ENCODE measurements at regions not wholly inside any gene's neighbourhood (a gene's known extent, or its start where the extent isn't known, plus 50 kb on each side); places are given as distances from the start of the nearest gene placed in this dataset.

- DNase-seq (ENCODE audit: low read depth, low spot score) (peak; percentile 67), FAIRE-seq (peak; percentile 67)
- Histone ChIP-seq H3K9me1 (replicated peaks; ENCODE audit: control insufficient read depth, extremely low read depth, insufficient read depth, low read length) (no peaks in the 10 kb centered on the region), H3K4me2 (ENCODE audit: insufficient read depth, low read length) (peak overlapping the region; percentile 3), H4K20me1 (replicated peaks; ENCODE audit: control insufficient read depth, extremely low read depth, insufficient read depth, low read length) (no peaks in the 10 kb centered on the region), H3K27me3 (ENCODE audit: control insufficient read depth in 2 of 2, insufficient read depth in 2 of 2, low read length in 2 of 2) (no peaks in the 10 kb centered on the region), H3K79me2 (ENCODE audit: control insufficient read depth, insufficient read depth, low read length) (no peaks in the 10 kb centered on the region), H3K36me3 (ENCODE audit: control insufficient read depth in 2 of 2, extremely low read depth in 1 of 2, insufficient read depth in 2 of 2, low read length in 2 of 2) (no peaks in the 10 kb centered on the region), H3K4me3 (replicated peaks in 1 of 3; ENCODE audit: insufficient read depth in 1 of 3, low read depth in 1 of 3, low read length in 3 of 3) (no peak overlapping the region), H3K9ac (replicated peaks; ENCODE audit: extremely low read depth, insufficient read depth, low read length) (peak overlapping the region; percentile 17), H3K27ac (ENCODE audit: insufficient read depth, low read depth, low read length) (peak overlapping the region; percentile 66), H2AFZ (ENCODE audit: low read depth, low read length) (no peak overlapping the region), H3K9me3 (replicated peaks; ENCODE audit: control insufficient read depth, insufficient read depth, low read length) (no peaks in the 10 kb centered on the region), H3K4me1 (ENCODE audit: control insufficient read depth, extremely low read depth, insufficient read depth, low read length) (peaks cover 26% of the 10 kb centered on the region)
- TF ChIP-seq CTCF (IDR thresholded peaks at IDR 0.05; ENCODE audit: extremely low read depth in 1 of 2, insufficient read depth in 1 of 2, low read depth in 1 of 2, low read length in 2 of 2) (peak; percentile 43 to 53), FOS (IDR thresholded peaks at IDR 0.05; ENCODE audit: borderline replicate concordance, insufficient read depth, low read length) (peak; percentile 75), POLR2AphosphoS5 (IDR thresholded peaks at IDR 0.05; ENCODE audit: insufficient read depth, low read depth, low read length) (no peak)
- BruUV-seq (replicated peaks): TSS peak; percentile 23
- intact Hi-C loops (cut with micrococcal nuclease) (loop anchor here (1.0 to 10.0 kb wide), 7 partner anchors 181 to 889 kb away; no protein-coding TSS in a partner anchor), dilution Hi-C loops (cut with MboI; ENCODE audit: extremely low pct_ligation_motif_present, low sequenced_read_pairs) (no loop called here)
- POLR2A ChIA-PET: interaction anchor here (0.5 to 1.6 kb wide), 3 partner anchors 196 to 861 kb away, joined by 3 read pairs; no protein-coding TSS in a partner anchor
- CTCF ChIA-PET: interaction anchor here (0.6 to 3.7 kb wide), 27 partner anchors 9 to 893 kb away, joined by 3 to 32 read pairs (median 4); partner anchors contain the start of gene DIPK2B
Measured at GRCh38 chrX:45515262-45516215, 314.9 kb upstream of the DIPK2B start.
